ENCODE measurements at regions not wholly inside any gene's neighbourhood (a gene's known extent, or its start where the extent isn't known, plus 50 kb on each side); places are given as distances from the start of the nearest gene placed in this dataset.

GRCh38 chr4:18538121-18538520 lies 516.6 kb upstream of the LCORL start:
- TF ChIP-seq CTCF (IDR thresholded peaks at IDR 0.05 in 8 of 11, conservative IDR thresholded peaks at IDR 0.05 in 3 of 11) (no peak), POLR2A (IDR thresholded peaks at IDR 0.05) (no peak)
